NOMO-1 treated with DMSO at 0.1 percent for 48 hours (cell line): ENCODE measurements at regions not wholly inside any gene's neighbourhood (a gene's known extent, or its start where the extent isn't known, plus 50 kb on each side); places are given as distances from the start of the nearest gene placed in this dataset.
"Not testable (repeated sequence)": the region's sequence is repeated elsewhere in the genome, so short reads cannot be mapped to it uniquely, and the experiment has no call there.

ENCODE experiments used
- DNase-seq: peaks from one replicate; lab custom pipeline; 2025; ENCODE audit not compliant: unreplicated experiment; lab: John Stamatoyannopoulos, UW

DNA sequence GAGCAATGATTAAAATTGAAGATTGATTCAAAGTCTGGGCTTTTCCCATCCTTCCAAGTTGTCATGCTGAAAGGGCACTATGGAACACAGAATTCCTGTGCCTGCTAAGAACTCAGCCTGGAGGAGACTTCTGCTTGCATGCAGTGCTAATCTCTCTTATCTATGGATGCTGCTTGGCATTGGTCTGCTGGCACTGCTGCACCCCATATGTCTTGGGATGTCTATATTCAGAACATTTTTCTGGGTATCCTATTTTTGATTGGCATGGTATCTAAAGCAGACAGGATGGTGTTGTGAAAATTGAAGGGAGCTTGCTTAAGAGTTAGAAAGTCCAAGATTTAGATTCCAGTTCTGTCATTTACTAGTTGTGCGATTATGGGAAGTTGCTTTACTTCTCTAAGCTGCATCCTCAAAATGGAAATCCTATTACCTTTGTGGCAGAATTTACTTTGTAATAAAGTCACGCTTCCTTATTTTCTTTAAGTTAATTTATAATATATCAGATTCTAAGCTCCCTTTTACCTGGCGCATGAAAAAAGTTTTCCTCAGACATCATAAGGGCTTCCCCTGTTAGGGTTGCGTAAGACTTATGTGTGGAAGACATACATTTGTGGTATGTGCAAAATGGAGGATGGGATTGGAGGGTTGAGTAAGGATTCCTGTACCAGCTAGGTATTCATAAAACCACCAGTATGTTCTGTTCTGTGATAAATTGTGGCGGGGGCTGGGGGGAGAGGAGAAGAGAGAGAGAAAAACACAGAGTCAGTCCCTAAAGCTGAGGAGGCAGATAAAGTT lies 254.0 kb downstream of the DMAC1 start:
- no peak for DNase-seq

DNA sequence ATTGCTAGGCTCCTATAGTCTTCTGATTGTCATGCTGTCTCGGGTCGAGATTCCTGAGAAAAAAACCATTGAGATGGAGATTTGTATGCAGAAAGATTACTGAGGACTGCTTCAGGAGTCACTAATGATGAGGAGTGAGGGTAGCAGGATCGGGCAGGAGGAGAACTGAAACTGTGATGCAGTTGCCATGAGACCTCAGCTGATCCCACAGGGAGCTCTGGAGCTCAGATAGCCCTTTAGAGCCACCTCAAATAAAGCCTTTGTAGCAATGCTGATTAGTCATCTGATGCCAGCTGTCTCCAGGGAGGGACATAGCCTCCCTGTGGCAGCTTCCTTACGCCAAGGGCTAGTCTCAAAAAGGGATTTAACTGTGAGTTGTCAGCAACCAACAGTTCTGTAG lies 256.9 kb downstream of the DMAC1 start:
- DNase-seq = no peak

- DNase-seq = no peak
Measured at GRCh38 chr9:7542126-7542525, 257.5 kb downstream of the DMAC1 start.

DNA sequence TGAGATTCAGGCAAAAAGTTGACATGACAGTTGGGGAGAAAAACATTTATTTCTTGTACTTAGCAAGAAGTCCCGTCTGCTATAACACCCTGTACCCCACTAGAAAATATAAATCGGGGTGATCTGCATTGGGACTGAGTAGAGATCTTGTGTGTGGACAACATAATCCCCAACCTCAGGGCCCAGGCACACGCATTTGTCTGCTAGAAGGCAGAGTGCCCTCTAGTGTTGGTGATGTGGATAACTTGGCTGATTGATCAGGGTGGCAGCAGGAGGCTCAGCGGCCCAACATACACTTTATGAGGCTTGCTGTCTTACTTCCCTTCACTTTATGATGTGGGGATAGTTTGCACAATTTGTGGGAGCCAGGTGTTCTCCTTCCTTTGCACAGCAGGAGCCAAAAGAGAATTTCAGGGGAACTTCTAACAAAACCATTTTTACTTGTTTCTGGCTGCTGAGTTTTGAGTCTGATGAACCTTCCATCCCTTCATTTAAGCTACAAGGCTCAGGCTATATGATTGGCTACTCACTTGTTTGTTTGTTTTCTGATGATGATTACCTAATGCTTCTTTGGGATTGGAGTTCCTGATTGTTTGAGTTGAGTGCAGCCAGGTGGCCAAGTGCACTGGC lies 263.2 kb downstream of the DMAC1 start:
- peak; percentile 1 for DNase-seq

GRCh38 chr9:7534211-7534935 lies 265.2 kb downstream of the DMAC1 start:
- no peak for DNase-seq

- DNase-seq = no peak
Measured at GRCh38 chr9:7533376-7534090, 266.0 kb downstream of the DMAC1 start.

DNA sequence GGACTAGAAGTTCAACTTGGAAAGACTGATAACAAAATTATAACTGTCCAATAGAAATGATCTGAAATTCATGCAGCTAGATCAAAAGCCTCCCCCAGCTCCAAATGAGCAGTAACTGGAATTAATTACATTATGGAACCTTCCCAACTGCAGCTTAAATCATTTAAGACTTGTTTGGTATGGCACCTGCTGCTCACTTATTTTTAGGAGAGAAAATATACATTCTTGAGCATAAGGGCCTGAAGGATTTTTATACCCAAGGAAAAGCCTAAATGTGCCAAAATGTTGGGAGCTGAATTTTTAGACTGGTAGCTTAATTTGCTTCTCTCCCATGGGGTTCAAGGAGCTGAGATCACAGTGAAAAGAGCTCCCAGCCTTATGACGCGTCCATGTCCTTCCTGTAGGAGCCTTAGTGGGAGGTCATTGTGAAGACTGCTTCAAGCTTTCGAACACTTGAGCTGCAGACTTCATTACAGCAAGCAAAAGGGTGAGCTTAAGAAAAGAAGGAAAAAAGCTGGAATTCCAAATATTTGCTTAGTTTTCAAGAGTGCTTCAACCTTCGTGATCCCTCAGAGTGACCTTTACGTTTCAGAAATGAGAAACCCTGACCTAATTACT lies 276.0 kb downstream of the DMAC1 start:
- DNase-seq = no peak

DNA sequence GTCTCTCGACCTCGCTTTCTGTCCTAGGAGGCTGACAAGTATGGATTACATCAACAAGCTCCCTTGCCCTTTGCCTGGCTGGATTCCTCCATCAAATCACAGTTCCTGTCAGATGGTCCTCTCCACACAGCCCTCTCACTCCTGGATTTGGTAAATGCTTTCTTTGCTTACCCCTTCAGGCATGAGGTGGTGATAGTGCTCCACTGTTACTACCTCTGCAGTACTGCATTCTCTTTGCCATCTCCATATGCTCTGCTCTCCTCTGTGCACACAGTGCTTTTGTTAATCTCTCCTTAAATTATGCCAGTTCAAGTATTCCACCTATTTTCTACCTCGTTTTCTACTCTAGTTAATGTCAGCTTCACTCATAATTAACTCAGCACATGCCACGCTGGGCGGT lies 279.2 kb downstream of the DMAC1 start:
- no peak for DNase-seq

DNA sequence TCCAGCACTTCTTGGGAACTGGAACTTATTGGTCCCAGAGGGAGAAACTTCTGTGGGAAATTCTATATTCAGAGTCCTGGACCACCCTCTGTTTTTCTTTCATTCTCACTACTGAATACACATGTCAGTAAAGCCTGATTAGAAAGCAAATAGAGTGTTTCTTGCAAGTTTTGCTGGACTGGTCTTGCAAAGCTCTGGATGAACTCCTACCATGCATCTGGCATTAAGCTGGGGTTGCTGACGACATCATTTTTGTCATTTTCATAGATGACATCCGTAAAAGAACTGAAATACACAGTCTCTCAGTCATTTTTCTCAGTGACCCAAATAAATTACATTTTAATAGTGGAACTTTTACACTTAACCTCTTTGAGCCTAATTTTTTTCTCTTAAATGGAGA lies 283.2 kb downstream of the DMAC1 start:
- DNase-seq = no peak

GRCh38 chr9:7510199-7510598 lies 289.4 kb downstream of the DMAC1 start:
- DNase-seq = no peak

- DNase-seq = no peak
Measured at GRCh38 chr9:7509576-7510145, 289.9 kb downstream of the DMAC1 start.

DNA sequence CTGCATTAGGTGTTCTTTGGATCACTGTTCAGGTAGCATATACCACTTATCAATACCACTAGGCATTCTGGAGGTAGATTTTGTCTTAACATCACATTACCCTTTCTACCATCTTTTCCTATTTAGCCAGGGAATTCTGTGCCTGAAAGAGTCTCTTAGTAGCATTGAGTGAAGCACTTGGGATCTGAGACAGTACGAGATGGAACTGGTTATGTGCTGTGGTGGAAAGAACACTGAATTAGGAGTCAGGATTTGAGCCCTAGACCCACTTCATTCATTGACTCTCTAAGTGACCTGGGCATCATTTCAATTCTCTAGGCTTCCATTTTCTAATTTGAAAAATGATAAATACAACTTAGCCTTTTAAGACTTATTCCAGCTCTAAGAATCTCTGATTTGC lies 291.1 kb downstream of the DMAC1 start:
- no peak for DNase-seq

DNA sequence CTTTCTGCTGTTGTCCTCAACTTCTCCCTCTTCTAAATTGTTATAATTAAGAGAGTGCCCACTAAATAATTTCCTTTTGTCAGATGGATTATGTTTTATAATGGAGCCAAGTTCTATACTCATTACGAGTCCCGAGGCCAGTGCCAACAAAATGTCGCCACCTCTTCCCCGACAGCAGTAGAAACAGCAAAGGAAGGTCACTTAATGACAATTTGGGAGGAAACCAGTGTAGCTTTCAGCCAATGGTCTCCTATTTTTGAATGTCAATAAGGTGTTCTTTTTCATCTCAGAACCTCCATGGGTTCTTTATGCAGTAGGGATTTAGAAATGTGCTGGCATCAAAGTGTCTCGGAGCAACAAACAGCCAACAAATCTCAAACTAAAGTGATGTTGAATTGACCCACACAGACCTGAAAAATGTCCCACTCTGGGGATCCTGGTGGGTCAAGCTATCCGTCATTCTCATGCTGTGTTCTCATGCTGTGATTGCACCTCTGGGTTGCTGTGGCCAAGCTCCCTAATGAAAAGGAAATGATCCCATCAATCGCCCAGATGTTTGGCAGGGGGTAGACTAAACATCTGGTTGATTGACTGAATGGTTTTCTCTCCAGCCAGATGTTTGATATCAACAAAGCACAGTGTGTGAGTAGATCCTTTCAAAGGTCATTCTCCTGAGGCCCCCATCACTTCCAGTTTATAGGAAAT lies 291.9 kb downstream of the DMAC1 start:
- no peak for DNase-seq

DNA sequence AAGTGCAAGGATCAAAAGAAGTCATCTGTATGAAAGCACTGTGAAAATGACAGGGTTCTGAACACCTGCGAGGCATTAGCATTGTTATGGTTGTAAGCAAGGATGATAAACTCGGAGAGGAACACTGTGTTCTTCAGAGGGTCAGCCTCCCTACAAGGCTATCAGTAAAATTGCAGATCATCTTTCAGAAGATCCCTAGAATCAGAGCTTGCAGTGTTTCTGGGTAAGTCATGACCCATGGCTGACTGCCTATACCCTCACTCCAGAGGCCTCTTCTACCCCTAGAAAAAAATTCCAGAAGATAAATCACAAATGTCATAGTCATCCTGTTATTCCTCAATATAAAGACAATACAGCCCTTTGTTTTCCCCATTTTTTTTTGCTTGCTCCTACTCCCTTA lies 292.6 kb downstream of the DMAC1 start:
- no peak for DNase-seq

DNA sequence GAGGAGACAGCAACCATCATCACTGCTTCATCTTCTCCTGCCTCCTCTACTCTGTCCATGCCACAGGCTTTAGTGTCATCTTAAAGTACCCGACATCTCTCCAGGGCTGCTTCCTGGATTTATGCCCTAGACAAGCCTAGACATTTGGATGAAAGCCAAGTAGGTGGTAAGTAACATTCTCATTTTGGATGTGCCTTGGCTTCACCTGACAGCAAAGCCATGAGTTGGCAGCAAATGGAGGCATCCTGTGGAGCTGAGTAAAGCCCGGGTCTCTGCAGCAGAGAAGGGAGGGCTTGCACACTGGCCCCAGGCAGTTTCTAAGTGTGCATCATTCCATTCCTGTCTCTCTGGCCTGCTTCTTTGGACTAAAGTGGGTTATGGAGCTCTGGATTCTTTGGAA lies 299.1 kb downstream of the DMAC1 start:
- DNase-seq = no peak

GRCh38 chr9:7491641-7492040 lies 307.9 kb downstream of the DMAC1 start:
- no peak for DNase-seq

- DNase-seq = no peak
Measured at GRCh38 chr9:7490317-7491108, 309.1 kb downstream of the DMAC1 start.

DNA sequence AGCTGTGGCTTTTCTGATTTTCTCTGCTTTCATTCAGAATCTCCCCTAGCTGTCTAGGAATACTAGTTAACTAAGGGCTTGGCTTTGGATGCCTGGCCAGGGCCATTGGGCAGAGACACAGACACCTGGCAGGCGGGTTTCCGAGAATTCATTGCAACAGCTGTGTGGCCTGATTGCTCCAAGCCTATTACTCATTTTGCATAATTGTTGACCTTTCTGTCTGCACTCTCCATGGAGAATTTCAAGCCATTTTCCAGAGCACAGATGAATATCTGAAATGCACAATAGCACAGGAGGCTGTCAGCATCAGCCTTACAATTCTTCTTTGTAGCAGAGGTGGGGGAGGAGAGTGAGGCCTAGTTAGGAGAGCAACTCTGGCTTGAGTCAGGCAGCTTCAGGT lies 310.5 kb downstream of the DMAC1 start:
- no peak for DNase-seq

GRCh38 chr9:7484014-7484413 lies 315.6 kb downstream of the DMAC1 start:
- not testable (repeated sequence) for DNase-seq
